Bronchial epithelial cell (primary cell): ENCODE measurements at regions not wholly inside any gene's neighbourhood (a gene's known extent, or its start where the extent isn't known, plus 50 kb on each side); places are given as distances from the start of the nearest gene placed in this dataset.
A peak's percentile ranks its signal among the peaks of the same experiment; 100 is the strongest.

Experiments
- DNase-seq: peaks from one replicate; pipeline ENCODE4 v3.0.0-alpha.2; 2010; ENCODE audit warnings: low read depth
- FAIRE-seq: peaks from 2 replicates; lab custom pipeline; 2011; peaks lifted over from hg19 to GRCh38; lab: Jason Lieb, UNC
- H3K27me3 ChIP-seq: 2 replicates; pipeline ENCODE4 v1.5.1; 2011; ENCODE audit warnings: low read length; ENCODE audit not compliant: control insufficient read depth, insufficient read depth
- H3K36me3 ChIP-seq: 2 replicates; pipeline ENCODE4 v1.5.1; 2011; ENCODE audit warnings: low read length; ENCODE audit not compliant: control insufficient read depth, insufficient read depth
- H3K4me3 ChIP-seq: 2 replicates; pipeline ENCODE4 v1.5.1; 2011; ENCODE audit warnings: mild to moderate bottlenecking, low read depth, low read length, control low read depth
- CTCF ChIP-seq: IDR thresholded peaks from 2 replicates; pipeline ENCODE4 v1.5.1; 2011; ENCODE audit warnings: mild to moderate bottlenecking, moderate library complexity, low read length, control low read depth, inconsistent platforms; ENCODE audit not compliant: insufficient read depth, severe bottlenecking

DNA sequence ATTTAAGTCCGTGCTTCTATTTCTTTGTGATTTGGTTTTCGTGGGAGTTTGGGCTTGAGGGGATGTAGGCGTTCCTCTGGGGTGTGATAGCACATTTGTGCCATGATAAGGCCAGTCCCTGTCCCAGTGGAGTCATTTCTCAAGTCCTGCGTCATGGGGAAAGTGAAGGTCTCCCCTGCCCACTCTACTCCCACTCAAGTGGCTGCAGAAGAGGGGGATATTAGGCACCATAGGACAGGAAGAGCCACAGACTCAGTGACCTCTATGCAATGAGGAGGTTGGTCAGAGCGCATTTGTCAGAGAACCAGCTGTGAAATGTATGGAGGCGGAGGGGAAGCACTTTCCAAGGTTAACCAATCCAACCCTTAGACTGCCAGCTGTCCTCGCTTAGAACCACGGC, 51.9 kb upstream of the EDN1 start:
- peak; percentile 43 for FAIRE-seq
- TF ChIP-seq CTCF, result no peak
- Histone ChIP-seq H3K36me3 (no peaks in the 10 kb centered on the region), H3K4me3 (no peak overlapping the region), H3K27me3 (no peaks in the 10 kb centered on the region)
- no peak for DNase-seq
